Trophoblast cell (in vitro differentiated cells and primary cell): ENCODE measurements at regions not wholly inside any gene's neighbourhood (a gene's known extent, or its start where the extent isn't known, plus 50 kb on each side); places are given as distances from the start of the nearest gene placed in this dataset.

Experiments used
- DNase-seq, 2 donors: peaks; one replicate each; pipeline ENCODE4 v3.0.0-alpha.2; 2016
- H2AFZ ChIP-seq: 2 replicates; pipeline ENCODE4 v1.6.1; 2013; ENCODE audit warnings: low read length, moderate library complexity, mild to moderate bottlenecking; ENCODE audit not compliant: insufficient read depth, poor library complexity
- H2AK5ac ChIP-seq: 2 replicates; pipeline ENCODE4 v1.6.1; 2013; ENCODE audit warnings: mild to moderate bottlenecking, low read length
- H2BK120ac ChIP-seq: 2 replicates; pipeline ENCODE4 v1.6.1; 2013; ENCODE audit warnings: low read length, mild to moderate bottlenecking, moderate library complexity; ENCODE audit not compliant: insufficient read depth, poor library complexity
- H2BK12ac ChIP-seq: 2 replicates; pipeline ENCODE4 v1.6.1; 2013; ENCODE audit warnings: mild to moderate bottlenecking, low read length, moderate library complexity
- H2BK5ac ChIP-seq: 2 replicates; pipeline ENCODE4 v1.6.1; 2013; ENCODE audit warnings: low read length, low read depth, moderate library complexity, mild to moderate bottlenecking; ENCODE audit not compliant: poor library complexity
- H3K14ac ChIP-seq: 2 replicates; pipeline ENCODE4 v1.6.1; 2013; ENCODE audit warnings: mild to moderate bottlenecking, low read length
- H3K18ac ChIP-seq: 2 replicates; pipeline ENCODE4 v1.6.1; 2013; ENCODE audit warnings: mild to moderate bottlenecking, low read length
- H3K23ac ChIP-seq: 2 replicates; pipeline ENCODE4 v1.6.1; 2013; ENCODE audit warnings: low read length
- H3K27ac ChIP-seq: 2 replicates; pipeline ENCODE4 v1.5.1; 2013; ENCODE audit warnings: low read depth, mild to moderate bottlenecking, inconsistent platforms, low read length, moderate library complexity
- H3K27me3 ChIP-seq: 2 replicates; pipeline ENCODE4 v1.6.1; 2013; ENCODE audit warnings: inconsistent platforms, mild to moderate bottlenecking, low read length, moderate library complexity; ENCODE audit not compliant: insufficient read depth
- H3K36me3 ChIP-seq, 2 experiments: 1 replicate in 1 of 2; 2 replicates in 1 of 2; pipeline ENCODE4 v1.6.1; 2013; ENCODE audit warnings: low read length in 2 of 2, mild to moderate bottlenecking in 2 of 2, moderate library complexity in 1 of 2; ENCODE audit not compliant: insufficient read depth in 2 of 2, control insufficient read depth in 1 of 2
- H3K4ac ChIP-seq: 2 replicates; pipeline ENCODE4 v1.6.1; 2013; ENCODE audit warnings: low read depth, mild to moderate bottlenecking, low read length, moderate library complexity
- H3K4me1 ChIP-seq, 2 experiments: 1 replicate in 1 of 2; 2 replicates in 1 of 2; pipeline ENCODE4 v1.6.1; 2013; ENCODE audit warnings: low read length in 2 of 2, mild to moderate bottlenecking in 2 of 2, moderate library complexity in 1 of 2; ENCODE audit not compliant: insufficient read depth in 2 of 2, control insufficient read depth in 1 of 2
- H3K4me2 ChIP-seq: 2 replicates; pipeline ENCODE4 v1.6.1; 2013; ENCODE audit warnings: inconsistent platforms, mild to moderate bottlenecking, low read length, moderate library complexity
- H3K4me3 ChIP-seq: 2 replicates; pipeline ENCODE4 v1.5.1; 2013; ENCODE audit warnings: mild to moderate bottlenecking, low read depth, low read length, inconsistent platforms
- H3K79me1 ChIP-seq: one replicate; pipeline ENCODE4 v1.6.1; 2013; ENCODE audit warnings: low read length
- H3K79me2 ChIP-seq: 2 replicates; pipeline ENCODE4 v1.6.1; 2013; ENCODE audit warnings: low read length, mild to moderate bottlenecking; ENCODE audit not compliant: control insufficient read depth, insufficient read depth, poor library complexity
- H3K9ac ChIP-seq: 2 replicates; pipeline ENCODE4 v1.6.1; 2013; ENCODE audit warnings: mild to moderate bottlenecking, low read length
- H3K9me3 ChIP-seq: 2 replicates; pipeline ENCODE4 v1.6.1; 2013; ENCODE audit warnings: low read depth, mild to moderate bottlenecking, control low read depth, inconsistent platforms, low read length; ENCODE audit not compliant: insufficient read depth
- H4K12ac ChIP-seq: 2 replicates; pipeline ENCODE4 v1.6.1; 2013; ENCODE audit warnings: low read depth, mild to moderate bottlenecking, low read length, moderate library complexity
- H4K8ac ChIP-seq: 2 replicates; pipeline ENCODE4 v1.6.1; 2013; ENCODE audit warnings: low read depth, mild to moderate bottlenecking, low read length, moderate library complexity
- H4K91ac ChIP-seq: one replicate; pipeline ENCODE4 v1.6.1; 2013; ENCODE audit warnings: low read depth, mild to moderate bottlenecking, low read length, moderate library complexity
- WGBS: extraction: QIAGEN DNeasy Blood & Tissue Kit; methylation state at CpG from one replicate; pipeline ENCODE4 v1.1.7; 2013; ENCODE audit warnings: missing lambda C conversion rate; ENCODE audit not compliant: insufficient read length, insufficient coverage; ENCODE audit errors: extremely low coverage; 5-methylcytosine and 5-hydroxymethylcytosine counted together

DNA sequence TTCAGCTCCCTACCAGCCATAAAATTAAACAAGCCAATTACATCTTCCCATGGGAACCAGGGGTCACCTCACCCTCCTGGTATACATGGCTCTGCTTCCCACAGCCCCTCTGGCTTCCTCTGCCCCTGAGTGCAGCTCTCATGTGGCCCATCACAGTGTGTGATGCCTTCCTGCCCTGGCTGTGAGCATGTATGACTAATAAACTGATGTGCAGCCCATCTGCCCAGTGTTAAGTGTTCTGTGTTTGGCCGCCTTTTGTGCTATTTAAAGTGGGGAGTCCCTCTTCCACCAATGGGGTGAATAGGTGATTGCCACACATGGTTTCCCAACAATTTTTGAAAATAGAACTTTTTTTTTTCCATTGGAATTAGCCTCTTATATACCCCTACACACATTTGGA, 87.7 kb upstream of the PIEZO2 start:
- Histone ChIP-seq H3K4ac (no peak overlapping the region), H2BK5ac (no peak overlapping the region), H3K14ac (no peak overlapping the region), H3K9ac (no peak overlapping the region), H3K4me3 (no peak overlapping the region), H2AK5ac (no peak overlapping the region), H2AFZ (no peak overlapping the region), H3K23ac (no peak overlapping the region), H2BK12ac (no peak overlapping the region), H3K79me1 (no peaks in the 10 kb centered on the region), H4K12ac (no peak overlapping the region), H3K79me2 (no peaks in the 10 kb centered on the region), H4K8ac (no peak overlapping the region), H2BK120ac (no peak overlapping the region), H3K27ac (no peak overlapping the region), H3K36me3 (no peaks in the 10 kb centered on the region), H3K18ac (no peak overlapping the region), H3K4me1 (no peaks in the 10 kb centered on the region), H3K9me3 (no peaks in the 10 kb centered on the region), H3K4me2 (no peak overlapping the region), H4K91ac (no peak overlapping the region), H3K27me3 (no peaks in the 10 kb centered on the region)
- no peak for DNase-seq
- WGBS = no CpG with 5 or more reads among the region's 1 CpG

DNA sequence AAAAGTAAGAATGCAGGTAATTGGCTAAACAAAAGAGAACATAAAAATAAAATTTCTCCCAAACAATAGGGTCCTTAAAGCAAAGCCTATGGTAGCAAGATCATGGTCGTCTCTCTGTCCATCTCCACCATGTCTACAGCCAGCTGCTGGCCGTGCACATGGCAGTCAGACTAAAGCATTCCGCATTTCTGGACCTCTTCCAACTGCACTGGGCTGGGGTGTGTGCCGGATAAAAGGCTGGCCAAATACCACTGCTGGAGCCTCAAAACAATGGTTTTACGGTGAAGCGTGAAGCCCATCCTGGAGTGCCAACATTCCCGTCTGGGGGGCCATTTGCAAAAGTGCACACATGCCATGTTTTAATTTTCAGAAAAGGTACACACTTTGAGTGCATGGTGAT, 74.8 kb upstream of the PIEZO2 start:
- Histone ChIP-seq H2BK120ac (no peak overlapping the region), H3K79me2 (no peaks in the 10 kb centered on the region), H3K4ac (no peak overlapping the region), H3K4me3 (no peak overlapping the region), H3K4me2 (no peak overlapping the region), H3K23ac (no peak overlapping the region), H3K27me3 (no peaks in the 10 kb centered on the region), H3K27ac (no peak overlapping the region), H4K91ac (no peak overlapping the region), H2AK5ac (no peak overlapping the region), H4K12ac (no peak overlapping the region), H2BK12ac (no peak overlapping the region), H3K14ac (no peak overlapping the region), H3K79me1 (no peaks in the 10 kb centered on the region), H3K4me1 (no peaks in the 10 kb centered on the region), H3K9me3 (no peaks in the 10 kb centered on the region), H2AFZ (no peak overlapping the region), H3K18ac (no peak overlapping the region), H2BK5ac (no peak overlapping the region), H4K8ac (no peak overlapping the region), H3K9ac (no peak overlapping the region), H3K36me3 (no peaks in the 10 kb centered on the region)
- DNase-seq = no peak
- WGBS = no CpG with 5 or more reads among the region's 7 CpGs

DNA sequence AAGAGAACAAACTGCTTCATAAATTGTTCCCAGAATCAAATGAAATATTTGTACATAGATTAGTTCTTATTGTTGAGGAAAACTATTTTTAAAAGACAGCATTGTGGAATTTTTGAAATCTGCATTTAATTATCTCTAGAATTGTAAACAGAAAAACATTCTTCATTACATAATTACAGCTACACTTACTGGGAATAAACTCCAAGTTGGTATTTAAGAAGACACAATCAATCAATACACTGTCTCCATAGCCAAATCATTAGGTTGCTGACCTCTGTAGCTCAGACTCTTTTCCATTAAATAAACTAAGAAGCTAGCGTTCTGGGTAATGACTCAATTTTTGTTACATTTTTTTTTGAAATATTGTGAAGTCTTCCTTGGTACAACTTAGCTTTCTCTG, 70.2 kb upstream of the PIEZO2 start:
- no peak overlapping the region for H3K27ac ChIP-seq
- H3K27me3 ChIP-seq = no peaks in the 10 kb centered on the region
- no peak overlapping the region for H3K9ac ChIP-seq
- H3K79me2 ChIP-seq = no peaks in the 10 kb centered on the region
- no peak overlapping the region for H3K4me2 ChIP-seq
- no peak overlapping the region for H2AFZ ChIP-seq
- H2BK120ac ChIP-seq = no peak overlapping the region
- no peak overlapping the region for H4K12ac ChIP-seq
- no peaks in the 10 kb centered on the region for H3K4me1 ChIP-seq
- no peaks in the 10 kb centered on the region for H3K36me3 ChIP-seq
- no peak overlapping the region for H3K4ac ChIP-seq
- no peak overlapping the region for H4K8ac ChIP-seq
- no peak overlapping the region for H3K14ac ChIP-seq
- H3K4me3 ChIP-seq = no peak overlapping the region
- no peak overlapping the region for H2BK12ac ChIP-seq
- no CpG with 5 or more reads among the region's 1 CpG for WGBS
- no peaks in the 10 kb centered on the region for H3K9me3 ChIP-seq
- no peak overlapping the region for H3K23ac ChIP-seq
- H3K79me1 ChIP-seq = no peaks in the 10 kb centered on the region
- H2BK5ac ChIP-seq = no peak overlapping the region
- H3K18ac ChIP-seq = no peak overlapping the region
- DNase-seq = no peak
- H2AK5ac ChIP-seq = no peak overlapping the region
- H4K91ac ChIP-seq = no peak overlapping the region

DNA sequence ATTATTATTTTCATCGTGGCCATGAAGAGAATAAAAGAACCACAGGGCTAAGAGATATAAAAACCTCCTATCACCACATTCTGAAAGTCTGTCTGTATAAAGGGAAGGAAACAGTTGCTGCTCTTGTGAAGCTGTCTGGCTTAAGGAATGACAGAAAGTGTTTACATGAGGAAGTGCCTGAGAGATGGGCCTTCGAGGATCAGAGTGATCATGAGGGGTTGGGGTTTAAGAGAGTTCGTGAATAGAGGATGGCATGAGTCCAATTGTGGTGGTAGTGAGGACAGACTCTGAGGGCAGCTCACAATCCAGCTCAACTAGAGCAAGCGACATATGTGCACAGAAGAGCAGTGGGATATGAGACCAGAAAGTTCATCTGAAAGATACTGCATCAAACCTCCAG, 65.8 kb upstream of the PIEZO2 start:
- no peak overlapping the region for H3K23ac ChIP-seq
- no peak overlapping the region for H3K9ac ChIP-seq
- no peak overlapping the region for H4K12ac ChIP-seq
- no peak overlapping the region for H2AFZ ChIP-seq
- no peaks in the 10 kb centered on the region for H3K27me3 ChIP-seq
- no peak overlapping the region for H3K4ac ChIP-seq
- no peaks in the 10 kb centered on the region for H3K4me1 ChIP-seq
- H2BK12ac ChIP-seq = no peak overlapping the region
- H3K36me3 ChIP-seq = no peaks in the 10 kb centered on the region
- no peak overlapping the region for H4K8ac ChIP-seq
- no peak overlapping the region for H3K14ac ChIP-seq
- H3K4me3 ChIP-seq = no peak overlapping the region
- no peaks in the 10 kb centered on the region for H3K79me2 ChIP-seq
- no peaks in the 10 kb centered on the region for H3K9me3 ChIP-seq
- no peak overlapping the region for H3K27ac ChIP-seq
- no peak overlapping the region for H2BK120ac ChIP-seq
- H2AK5ac ChIP-seq = no peak overlapping the region
- H2BK5ac ChIP-seq = no peak overlapping the region
- no peaks in the 10 kb centered on the region for H3K79me1 ChIP-seq
- no peak overlapping the region for H4K91ac ChIP-seq
- DNase-seq = no peak
- WGBS = no CpG with 5 or more reads among the region's 4 CpGs
- H3K4me2 ChIP-seq = no peak overlapping the region
- no peak overlapping the region for H3K18ac ChIP-seq
